SK-N-SH treated with all-trans-retinoic acid at 6 μM for 48 hours (cell line): ENCODE measurements at regions not wholly inside any gene's neighbourhood (a gene's known extent, or its start where the extent isn't known, plus 50 kb on each side); places are given as distances from the start of the nearest gene placed in this dataset.

Source experiments
- GLIS3 ChIP-seq: fragments of 250-450 bp; sonication (Bioruptor Pico); IDR thresholded peaks from 2 replicates; pipeline ENCODE4 v1.5.0; 2020; ENCODE audit warnings: mild to moderate bottlenecking, moderate library complexity
- SNAI2 ChIP-seq: fragments of 250-450 bp; sonication (Bioruptor Pico); IDR thresholded peaks from 2 replicates; pipeline ENCODE4 v1.5.0; 2020; ENCODE audit warnings: mild to moderate bottlenecking, moderate library complexity
- TF ChIP-seq, protein P1 (sequence below): fragments of 250-450 bp; sonication (Bioruptor Pico); IDR thresholded peaks from 2 replicates; pipeline ENCODE4 v1.8.0; 2021; ENCODE audit warnings: low read depth, mild to moderate bottlenecking, moderate library complexity, borderline replicate concordance

DNA sequence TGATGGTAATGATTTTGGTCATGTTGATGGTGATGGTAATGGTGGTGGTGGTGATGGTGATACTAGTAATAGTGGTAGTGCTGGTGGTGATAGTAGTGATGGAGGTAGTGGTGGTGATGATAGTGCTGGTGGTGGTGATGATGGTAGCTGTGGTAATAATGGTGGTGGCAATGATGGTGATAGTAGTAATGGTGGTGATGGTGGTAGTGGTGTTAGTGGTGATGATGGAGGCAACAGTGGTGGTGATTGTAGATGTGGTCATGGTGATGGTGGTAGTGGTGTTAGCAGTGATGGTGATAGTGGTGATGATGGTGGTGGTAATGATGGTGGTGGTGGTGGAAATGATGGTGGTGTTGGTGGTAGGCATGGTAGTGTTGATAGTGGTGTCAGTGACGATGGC lies 127.0 kb upstream of the RPL38 start:
- TF ChIP-seq SNAI2 (CRISPR knock-in tag) (no peak), GLIS3 (CRISPR knock-in tag) (no peak)
- TF ChIP-seq, protein P1, sequence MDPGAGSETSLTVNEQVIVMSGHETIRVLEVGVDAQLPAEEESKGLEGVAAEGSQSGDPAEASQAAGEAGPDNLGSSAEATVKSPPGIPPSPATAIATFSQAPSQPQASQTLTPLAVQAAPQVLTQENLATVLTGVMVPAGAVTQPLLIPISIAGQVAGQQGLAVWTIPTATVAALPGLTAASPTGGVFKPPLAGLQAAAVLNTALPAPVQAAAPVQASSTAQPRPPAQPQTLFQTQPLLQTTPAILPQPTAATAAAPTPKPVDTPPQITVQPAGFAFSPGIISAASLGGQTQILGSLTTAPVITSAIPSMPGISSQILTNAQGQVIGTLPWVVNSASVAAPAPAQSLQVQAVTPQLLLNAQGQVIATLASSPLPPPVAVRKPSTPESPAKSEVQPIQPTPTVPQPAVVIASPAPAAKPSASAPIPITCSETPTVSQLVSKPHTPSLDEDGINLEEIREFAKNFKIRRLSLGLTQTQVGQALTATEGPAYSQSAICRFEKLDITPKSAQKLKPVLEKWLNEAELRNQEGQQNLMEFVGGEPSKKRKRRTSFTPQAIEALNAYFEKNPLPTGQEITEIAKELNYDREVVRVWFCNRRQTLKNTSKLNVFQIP (CRISPR knock-in tag), result no peak
